ENCODE measurements at regions not wholly inside any gene's neighbourhood (a gene's known extent, or its start where the extent isn't known, plus 50 kb on each side); places are given as distances from the start of the nearest gene placed in this dataset.
A peak's percentile ranks its signal among the peaks of the same experiment; 100 is the strongest.

GRCh38 chr19:5398693-5399057, 56.5 kb upstream of the ZNRF4 start:
- Mint-ChIP-seq H3K27ac (no peak overlapping the region), H3K9me3 (peaks cover 0 to 9% (median 3%) of the 10 kb centered on the region in 7 donors), H3K4me1 (peaks cover 0 to 5% (median 0%) of the 10 kb centered on the region in 4 donors), H3K36me3 (no peaks in the 10 kb centered on the region), H3K27me3 (peaks cover 30% of the 10 kb centered on the region), H3K4me3 (no peak overlapping the region)
- peaks cover 9% of the 10 kb centered on the region for H3K27me3 ChIP-seq (ENCODE audit: control insufficient read depth, insufficient read depth, low read length)
- no peak for ATAC-seq (ENCODE audit: low read depth in 2 of 2)
- peaks cover 2 to 9% of the 10 kb centered on the region in 2 experiments for H3K9me3 ChIP-seq (ENCODE audit: control insufficient read depth in 2 of 2, low read length in 2 of 2)
- no peaks in the 10 kb centered on the region for H3K36me3 ChIP-seq (ENCODE audit: control insufficient read depth, insufficient read depth, low read length)
- H3K4me1 ChIP-seq (ENCODE audit: control insufficient read depth, insufficient read depth, low read length, poor library complexity, severe bottlenecking), result no peaks in the 10 kb centered on the region
- no peak for DNase-seq
- H3K4me3 ChIP-seq (ENCODE audit: low read depth, low read length), result no peak overlapping the region
- no peak overlapping the region for H3K27ac ChIP-seq (ENCODE audit: insufficient read depth, low read length, poor library complexity, severe bottlenecking)

- H3K27me3 ChIP-seq (ENCODE audit: control insufficient read depth, insufficient read depth, low read length), result no peaks in the 10 kb centered on the region
- peaks cover 0 to 2% (median 0%) of the 10 kb centered on the region in 4 donors for H3K4me1 Mint-ChIP-seq
- no peaks in the 10 kb centered on the region for H3K27me3 Mint-ChIP-seq
- no peak overlapping the region for H3K27ac ChIP-seq (ENCODE audit: insufficient read depth, low read length, poor library complexity, severe bottlenecking)
- H3K27ac Mint-ChIP-seq, result no peak overlapping the region
- peak; percentile 4 to 49 (median 30) for DNase-seq
- H3K9me3 ChIP-seq (ENCODE audit: control insufficient read depth in 2 of 2, low read length in 2 of 2), result no peaks in the 10 kb centered on the region
- H3K36me3 Mint-ChIP-seq, result no peaks in the 10 kb centered on the region
- no peak for ATAC-seq (ENCODE audit: low read depth in 2 of 2)
- H3K9me3 Mint-ChIP-seq, result peaks cover 0 to 18% (median 2%) of the 10 kb centered on the region in 7 donors
- H3K36me3 ChIP-seq (ENCODE audit: control insufficient read depth, insufficient read depth, low read length), result no peaks in the 10 kb centered on the region
- no peak overlapping the region for H3K4me3 ChIP-seq (ENCODE audit: low read depth, low read length)
- no peak overlapping the region for H3K4me3 Mint-ChIP-seq
- H3K4me1 ChIP-seq (ENCODE audit: control insufficient read depth, insufficient read depth, low read length, poor library complexity, severe bottlenecking), result no peaks in the 10 kb centered on the region
These were observed 51.1 kb upstream of the ZNRF4 start for GRCh38 chr19:5403968-5404640.
